Ascending aorta (tissue), 2 donors: ENCODE measurements at regions not wholly inside any gene's neighbourhood (a gene's known extent, or its start where the extent isn't known, plus 50 kb on each side); places are given as distances from the start of the nearest gene placed in this dataset.

ENCODE experiments used
- DNase-seq, 2 donors: peaks; one replicate each; pipeline ENCODE4 v3.0.0-alpha.2; 2019; ENCODE audit warnings: low spot score in 2 of 2
- H3K27ac ChIP-seq, 2 donors: fragments of 200-600 bp; sonication (generic); one replicate each; pipeline ENCODE4 v1.5.1; 2016 to 2017; ENCODE audit warnings: mild to moderate bottlenecking in 1 of 2
- H3K27me3 ChIP-seq: fragments of 200-600 bp; sonication (generic); one replicate; pipeline ENCODE4 v1.5.1; 2017
- H3K36me3 ChIP-seq, 2 donors: fragments of 200-600 bp; sonication (generic); one replicate each; pipeline ENCODE4 v1.5.1; 2016
- H3K4me1 ChIP-seq, 2 donors: fragments of 200-600 bp; sonication (generic); one replicate each; pipeline ENCODE4 v1.5.1; 2016 to 2017; ENCODE audit warnings: mild to moderate bottlenecking in 1 of 2
- H3K4me3 ChIP-seq, 2 donors: fragments of 200-600 bp; sonication (generic); one replicate each; pipeline ENCODE4 v1.5.1; 2016 to 2017; ENCODE audit warnings: mild to moderate bottlenecking in 1 of 2
- H3K9me3 ChIP-seq, 2 donors: fragments of 200-600 bp; sonication (generic); one replicate each; pipeline ENCODE4 v1.5.1; 2016
- CTCF ChIP-seq, 3 experiments: fragments of 200-600 bp in 2 of 3; fragments of 450-650 bp in 1 of 3; sonication (generic) in 2 of 3; IDR thresholded peaks; one replicate each; pipeline ENCODE4 v1.5.1; 2016 to 2019; ENCODE audit warnings: antibody characterized with exemption in 3 of 3, mild to moderate bottlenecking in 1 of 3, moderate library complexity in 1 of 3
- intact Hi-C: fragments of 100-400 bp; cut with DNase I; formaldehyde crosslinking; loops from one replicate; pipeline ENCODE4 v1.15.1; 2023

GRCh38 chrX:16431266-16431665 lies 218.7 kb upstream of the S100G start:
- H3K36me3 ChIP-seq: no peaks in the 10 kb centered on the region
- H3K27ac ChIP-seq: no peak overlapping the region
- H3K9me3 ChIP-seq: no peaks in the 10 kb centered on the region
- TF ChIP-seq CTCF (IDR thresholded peaks at IDR 0.05): no peak
- H3K27me3 ChIP-seq: no peaks in the 10 kb centered on the region
- intact Hi-C loops: loop anchor here (10.0 kb wide), 1 partner anchor 224 kb away; the partner anchor contains the start of gene S100G
- no peaks in the 10 kb centered on the region for H3K4me1 ChIP-seq
- DNase-seq: no peak
- no peak overlapping the region for H3K4me3 ChIP-seq

GRCh38 chrX:16433021-16433420 lies 216.9 kb upstream of the S100G start:
- Histone ChIP-seq H3K36me3 (no peaks in the 10 kb centered on the region), H3K27ac (no peak overlapping the region), H3K4me3 (no peak overlapping the region), H3K9me3 (no peaks in the 10 kb centered on the region), H3K27me3 (no peaks in the 10 kb centered on the region), H3K4me1 (no peaks in the 10 kb centered on the region)
- DNase-seq: no peak
- no peak for TF ChIP-seq CTCF (IDR thresholded peaks at IDR 0.05)
- intact Hi-C loops: loop anchor here (10.0 kb wide), 1 partner anchor 222 kb away; the partner anchor contains the start of gene S100G

- no peaks in the 10 kb centered on the region for H3K9me3 ChIP-seq
- intact Hi-C loops: loop anchor here (10.0 kb wide), 1 partner anchor 219 kb away; the partner anchor contains the start of gene S100G
- H3K36me3 ChIP-seq: no peaks in the 10 kb centered on the region
- no peaks in the 10 kb centered on the region for H3K27me3 ChIP-seq
- DNase-seq: no peak
- no peak overlapping the region for H3K4me3 ChIP-seq
- TF ChIP-seq CTCF (IDR thresholded peaks at IDR 0.05): no peak
- H3K27ac ChIP-seq: no peak overlapping the region
- H3K4me1 ChIP-seq: no peaks in the 10 kb centered on the region
These were observed 214.5 kb upstream of the S100G start for GRCh38 chrX:16435399-16435986.

GRCh38 chrX:16436348-16437188 lies 213.4 kb upstream of the S100G start:
- TF ChIP-seq CTCF (IDR thresholded peaks at IDR 0.05): peak; percentile 38 to 61 (median 51)
- Histone ChIP-seq H3K36me3 (no peaks in the 10 kb centered on the region), H3K27ac (no peak overlapping the region), H3K4me3 (no peak overlapping the region), H3K27me3 (no peaks in the 10 kb centered on the region), H3K4me1 (no peaks in the 10 kb centered on the region), H3K9me3 (no peaks in the 10 kb centered on the region)
- DNase-seq: peak; percentile 14 to 85
- intact Hi-C loops: loop anchor here (10.0 kb wide), 1 partner anchor 218 kb away; the partner anchor contains the start of gene S100G

DNA sequence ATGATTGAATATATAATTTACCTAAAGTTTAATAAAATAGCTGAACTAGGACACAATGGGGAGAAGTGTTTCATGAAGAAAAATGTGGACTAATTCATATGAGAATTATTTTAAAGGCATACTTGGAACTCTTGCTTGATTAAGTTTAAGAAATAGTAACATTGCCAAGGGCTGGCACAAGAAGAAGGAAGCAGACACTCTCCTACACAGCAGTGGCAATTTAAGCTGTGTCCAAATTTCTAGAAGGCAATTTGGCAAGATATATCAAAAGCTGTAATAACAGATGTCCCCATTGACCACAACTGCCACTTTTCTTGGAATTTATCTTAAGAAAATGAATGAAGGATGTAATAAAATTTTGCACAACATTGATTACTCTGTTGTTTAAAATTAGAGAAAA lies 209.5 kb upstream of the S100G start:
- intact Hi-C loops: no loop called here
- DNase-seq: no peak
- no peak for TF ChIP-seq CTCF (IDR thresholded peaks at IDR 0.05)
- Histone ChIP-seq H3K4me1 (no peaks in the 10 kb centered on the region), H3K27ac (no peak overlapping the region), H3K4me3 (no peak overlapping the region), H3K27me3 (no peaks in the 10 kb centered on the region), H3K36me3 (no peaks in the 10 kb centered on the region), H3K9me3 (no peaks in the 10 kb centered on the region)
